Sigmoid colon (tissue), 4 donors: ENCODE measurements at regions not wholly inside any gene's neighbourhood (a gene's known extent, or its start where the extent isn't known, plus 50 kb on each side); places are given as distances from the start of the nearest gene placed in this dataset.

ENCODE experiments used
- CTCF ChIP-seq, 4 experiments: fragments of 450-650 bp in 3 of 4; fragments of 200-600 bp in 1 of 4; IDR thresholded peaks; one replicate each; pipeline ENCODE4 v1.5.1; 2016 to 2019; ENCODE audit warnings: antibody characterized with exemption in 4 of 4, mild to moderate bottlenecking in 3 of 4, moderate library complexity in 2 of 4
- EP300 ChIP-seq, 4 donors: sonication (generic); formaldehyde crosslinking; IDR thresholded peaks; one replicate each; pipeline ENCODE4 v1.6.1; 2017; ENCODE audit warnings: antibody characterized with exemption in 4 of 4
- POLR2A ChIP-seq, 2 donors: fragments of 450-650 bp; IDR thresholded peaks; one replicate each; pipeline ENCODE4 v1.6.1; 2016; ENCODE audit warnings: antibody characterized with exemption in 2 of 2, mild to moderate bottlenecking in 2 of 2, moderate library complexity in 2 of 2

DNA sequence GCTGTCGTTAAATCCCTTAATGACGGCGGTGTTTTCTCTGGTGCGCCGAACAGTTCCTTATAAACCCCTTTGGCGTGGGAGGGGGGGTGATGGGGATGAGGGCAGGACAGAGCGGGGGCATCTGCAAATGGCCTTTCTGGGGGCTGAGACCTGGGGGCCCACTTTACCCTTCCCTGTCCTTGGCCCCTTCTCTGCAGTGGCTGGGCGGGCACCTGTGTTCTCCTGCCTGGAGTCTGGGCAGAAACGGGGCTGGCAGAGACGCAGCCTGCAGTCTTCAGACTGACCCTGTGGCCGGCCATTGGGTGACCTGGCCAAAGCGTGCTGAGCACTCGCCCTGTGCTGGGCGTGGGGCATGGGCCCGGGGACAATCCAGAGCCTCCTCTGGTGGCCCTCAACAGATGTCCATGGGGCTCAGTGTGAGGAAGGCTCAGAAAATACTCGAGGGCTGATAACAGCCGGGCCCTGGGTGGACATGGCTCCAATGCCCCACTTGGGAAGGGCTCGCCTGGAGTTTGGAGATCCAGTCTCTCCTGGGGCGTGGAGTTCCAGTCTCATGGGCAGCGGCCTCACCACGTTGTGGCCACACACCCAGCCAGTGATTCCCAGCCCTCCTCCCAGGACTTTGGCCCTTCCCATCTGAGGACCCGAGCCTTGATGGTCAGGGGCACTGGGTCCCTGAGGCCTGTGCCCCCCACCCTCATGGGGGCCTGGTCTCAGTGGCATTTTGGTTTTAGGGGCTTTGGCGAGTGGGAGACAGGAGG, 50.8 kb upstream of the ACTRT2 start:
- TF ChIP-seq CTCF (IDR thresholded peaks at IDR 0.05) (no peak), POLR2A (IDR thresholded peaks at IDR 0.05) (no peak), EP300 (IDR thresholded peaks at IDR 0.05) (no peak)
